DOHH2 (cell line): ENCODE measurements at regions not wholly inside any gene's neighbourhood (a gene's known extent, or its start where the extent isn't known, plus 50 kb on each side); places are given as distances from the start of the nearest gene placed in this dataset.

Experiments
- CTCF ChIP-seq: fragments of 200-600 bp; sonication (generic); IDR thresholded peaks from one replicate; pipeline ENCODE4 v1.5.1; 2014; ENCODE audit warnings: antibody characterized with exemption, mild to moderate bottlenecking, low read depth, low read length; ENCODE audit not compliant: poor library complexity, severe bottlenecking
- EZH2phosphoT487 ChIP-seq: fragments of 200-600 bp; sonication (generic); IDR thresholded peaks from 2 replicates; pipeline ENCODE4 v1.6.1; 2017; ENCODE audit warnings: borderline replicate concordance, mild to moderate bottlenecking, antibody characterized with exemption, low read length, moderate library complexity, mixed read lengths

- no peak for TF ChIP-seq CTCF
- no peak for TF ChIP-seq EZH2phosphoT487
Measured at GRCh38 chr12:131618303-131618658, 92.6 kb upstream of the SFSWAP start.
